Spleen (tissue), 7 donors: ENCODE measurements at regions not wholly inside any gene's neighbourhood (a gene's known extent, or its start where the extent isn't known, plus 50 kb on each side); places are given as distances from the start of the nearest gene placed in this dataset.

Experiments used
- POLR2AphosphoS5 ChIP-seq, 3 donors: sonication (generic); formaldehyde crosslinking; IDR thresholded peaks; one replicate each; pipeline ENCODE4 v1.5.1; 2017; ENCODE audit warnings: antibody characterized with exemption in 3 of 3
- TF ChIP-seq, protein P1 (sequence below), 11 experiments: fragments of 200-600 bp in 7 of 11; fragments of 450-650 bp in 4 of 11; sonication (generic) in 4 of 11; IDR thresholded peaks in 8 of 11; conservative IDR thresholded peaks in 3 of 11; 1 replicate in 7 of 11; 2 replicates in 4 of 11; pipeline versions ENCODE4 v1.4.0 to v1.8.0; 2016 to 2021; ENCODE audit warnings: antibody characterized with exemption in 11 of 11, inconsistent platforms in 4 of 11, mild to moderate bottlenecking in 1 of 11
- donor health status: DM: no; HTN: no; CAD: no; lungs with moderate emphysema.
- donor health status: DM: no; HTN: no; CAD: no.
- donor health status: DM: no; HTN: no; CAD: no.

DNA sequence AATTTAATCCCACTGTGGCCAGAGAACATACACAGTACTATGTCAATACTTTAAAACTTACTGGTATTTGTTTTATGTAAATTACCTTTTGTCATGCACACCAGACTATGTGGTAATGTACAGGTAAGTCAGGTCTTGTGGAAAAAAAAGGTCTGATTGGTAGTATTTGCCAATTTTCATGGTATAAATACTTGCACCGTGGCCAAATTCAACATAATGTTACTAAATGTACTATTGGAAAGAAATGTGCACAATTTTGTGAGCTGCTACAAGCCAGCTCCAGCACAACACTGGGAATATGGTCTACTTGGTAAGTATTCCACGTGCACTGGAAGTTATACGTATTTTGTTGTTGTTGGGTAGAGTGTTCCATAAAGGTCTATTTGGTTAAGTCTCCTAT is 392.5 kb downstream of the RPS24 start:
- TF ChIP-seq, protein P1, sequence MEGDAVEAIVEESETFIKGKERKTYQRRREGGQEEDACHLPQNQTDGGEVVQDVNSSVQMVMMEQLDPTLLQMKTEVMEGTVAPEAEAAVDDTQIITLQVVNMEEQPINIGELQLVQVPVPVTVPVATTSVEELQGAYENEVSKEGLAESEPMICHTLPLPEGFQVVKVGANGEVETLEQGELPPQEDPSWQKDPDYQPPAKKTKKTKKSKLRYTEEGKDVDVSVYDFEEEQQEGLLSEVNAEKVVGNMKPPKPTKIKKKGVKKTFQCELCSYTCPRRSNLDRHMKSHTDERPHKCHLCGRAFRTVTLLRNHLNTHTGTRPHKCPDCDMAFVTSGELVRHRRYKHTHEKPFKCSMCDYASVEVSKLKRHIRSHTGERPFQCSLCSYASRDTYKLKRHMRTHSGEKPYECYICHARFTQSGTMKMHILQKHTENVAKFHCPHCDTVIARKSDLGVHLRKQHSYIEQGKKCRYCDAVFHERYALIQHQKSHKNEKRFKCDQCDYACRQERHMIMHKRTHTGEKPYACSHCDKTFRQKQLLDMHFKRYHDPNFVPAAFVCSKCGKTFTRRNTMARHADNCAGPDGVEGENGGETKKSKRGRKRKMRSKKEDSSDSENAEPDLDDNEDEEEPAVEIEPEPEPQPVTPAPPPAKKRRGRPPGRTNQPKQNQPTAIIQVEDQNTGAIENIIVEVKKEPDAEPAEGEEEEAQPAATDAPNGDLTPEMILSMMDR (IDR thresholded peaks at IDR 0.05 in 8 of 11, conservative IDR thresholded peaks at IDR 0.05 in 3 of 11): no peak
- TF ChIP-seq POLR2AphosphoS5 (IDR thresholded peaks at IDR 0.05): no peak
